Mammary epithelial cell (primary cell): ENCODE measurements at regions not wholly inside any gene's neighbourhood (a gene's known extent, or its start where the extent isn't known, plus 50 kb on each side); places are given as distances from the start of the nearest gene placed in this dataset.

Experiments
- EZH2 ChIP-seq: IDR thresholded peaks from 2 replicates; pipeline ENCODE4 v1.6.1; 2012; ENCODE audit warnings: low read length, inconsistent platforms, borderline replicate concordance
- TF ChIP-seq, protein P1 (sequence below), 2 donors: IDR thresholded peaks in 1 of 2; conservative IDR thresholded peaks in 1 of 2; 2 replicates each; pipeline ENCODE4 v1.5.1; 2011 to 2012; ENCODE audit warnings: inconsistent platforms in 2 of 2, low read length in 2 of 2, mild to moderate bottlenecking in 2 of 2, control low read depth in 1 of 2, low read depth in 1 of 2; ENCODE audit not compliant: insufficient read depth in 1 of 2; ENCODE audit errors: extremely low read depth in 1 of 2

DNA sequence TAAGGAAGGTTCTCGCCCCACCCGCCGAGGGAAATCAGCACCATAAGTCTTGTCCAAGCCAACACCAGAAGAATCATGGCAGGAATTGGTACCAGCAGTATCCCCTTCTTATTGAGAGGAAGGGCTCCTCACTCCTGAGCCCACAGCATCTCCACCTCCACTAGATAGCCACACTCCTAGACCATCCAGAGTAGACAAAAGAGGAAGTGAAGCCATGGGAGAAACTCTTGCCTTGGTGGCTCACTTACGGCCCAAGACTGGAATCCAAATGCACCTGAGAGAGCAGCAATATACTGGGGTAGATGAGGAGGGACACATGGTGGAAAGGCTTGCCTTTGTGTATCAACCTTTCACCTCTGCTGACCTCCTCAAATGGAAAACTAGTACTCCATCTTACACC is 255.3 kb upstream of the PRKX start:
- no peak for TF ChIP-seq EZH2
- TF ChIP-seq, protein P1, sequence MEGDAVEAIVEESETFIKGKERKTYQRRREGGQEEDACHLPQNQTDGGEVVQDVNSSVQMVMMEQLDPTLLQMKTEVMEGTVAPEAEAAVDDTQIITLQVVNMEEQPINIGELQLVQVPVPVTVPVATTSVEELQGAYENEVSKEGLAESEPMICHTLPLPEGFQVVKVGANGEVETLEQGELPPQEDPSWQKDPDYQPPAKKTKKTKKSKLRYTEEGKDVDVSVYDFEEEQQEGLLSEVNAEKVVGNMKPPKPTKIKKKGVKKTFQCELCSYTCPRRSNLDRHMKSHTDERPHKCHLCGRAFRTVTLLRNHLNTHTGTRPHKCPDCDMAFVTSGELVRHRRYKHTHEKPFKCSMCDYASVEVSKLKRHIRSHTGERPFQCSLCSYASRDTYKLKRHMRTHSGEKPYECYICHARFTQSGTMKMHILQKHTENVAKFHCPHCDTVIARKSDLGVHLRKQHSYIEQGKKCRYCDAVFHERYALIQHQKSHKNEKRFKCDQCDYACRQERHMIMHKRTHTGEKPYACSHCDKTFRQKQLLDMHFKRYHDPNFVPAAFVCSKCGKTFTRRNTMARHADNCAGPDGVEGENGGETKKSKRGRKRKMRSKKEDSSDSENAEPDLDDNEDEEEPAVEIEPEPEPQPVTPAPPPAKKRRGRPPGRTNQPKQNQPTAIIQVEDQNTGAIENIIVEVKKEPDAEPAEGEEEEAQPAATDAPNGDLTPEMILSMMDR (conservative IDR thresholded peaks at IDR 0.05 in 1 of 2, IDR thresholded peaks at IDR 0.05 in 1 of 2; ENCODE audit: extremely low read depth in 1 of 2, insufficient read depth in 1 of 2, low read depth in 1 of 2, low read length in 2 of 2): no peak
